Right atrium auricular region (tissue), 2 donors: ENCODE measurements at regions not wholly inside any gene's neighbourhood (a gene's known extent, or its start where the extent isn't known, plus 50 kb on each side); places are given as distances from the start of the nearest gene placed in this dataset.

ENCODE experiments used
- DNase-seq: peaks from one replicate; pipeline ENCODE4 v3.0.0-alpha.2; 2019; ENCODE audit warnings: low spot score
- H3K27ac ChIP-seq, 2 donors: fragments of 200-600 bp; sonication (generic); 1 replicate in 1 of 2; 2 replicates in 1 of 2; pipeline ENCODE4 v1.5.1; 2016 to 2019
- H3K27me3 ChIP-seq, 2 donors: fragments of 200-600 bp; sonication (generic); one replicate each; pipeline versions ENCODE4 v1.5.1 to v1.6.0; 2017 to 2019
- H3K36me3 ChIP-seq: fragments of 200-600 bp; sonication (generic); one replicate; pipeline ENCODE4 v1.5.1; 2016
- H3K4me1 ChIP-seq, 2 donors: fragments of 200-600 bp; sonication (generic); one replicate each; pipeline versions ENCODE4 v1.5.1 to v1.6.0; 2017 to 2019
- H3K4me3 ChIP-seq, 2 donors: fragments of 200-600 bp; sonication (generic); 1 replicate in 1 of 2; 2 replicates in 1 of 2; pipeline ENCODE4 v1.5.1; 2017 to 2019; ENCODE audit warnings: mild to moderate bottlenecking in 1 of 2, moderate library complexity in 1 of 2
- H3K9me3 ChIP-seq, 2 donors: fragments of 200-600 bp; sonication (generic); one replicate each; pipeline ENCODE4 v1.5.1; 2019
- TF ChIP-seq, protein P1 (sequence below), 2 donors: fragments of 200-600 bp; sonication (generic); IDR thresholded peaks; one replicate each; pipeline ENCODE4 v1.5.1; 2019; ENCODE audit warnings: antibody characterized with exemption in 2 of 2

DNA sequence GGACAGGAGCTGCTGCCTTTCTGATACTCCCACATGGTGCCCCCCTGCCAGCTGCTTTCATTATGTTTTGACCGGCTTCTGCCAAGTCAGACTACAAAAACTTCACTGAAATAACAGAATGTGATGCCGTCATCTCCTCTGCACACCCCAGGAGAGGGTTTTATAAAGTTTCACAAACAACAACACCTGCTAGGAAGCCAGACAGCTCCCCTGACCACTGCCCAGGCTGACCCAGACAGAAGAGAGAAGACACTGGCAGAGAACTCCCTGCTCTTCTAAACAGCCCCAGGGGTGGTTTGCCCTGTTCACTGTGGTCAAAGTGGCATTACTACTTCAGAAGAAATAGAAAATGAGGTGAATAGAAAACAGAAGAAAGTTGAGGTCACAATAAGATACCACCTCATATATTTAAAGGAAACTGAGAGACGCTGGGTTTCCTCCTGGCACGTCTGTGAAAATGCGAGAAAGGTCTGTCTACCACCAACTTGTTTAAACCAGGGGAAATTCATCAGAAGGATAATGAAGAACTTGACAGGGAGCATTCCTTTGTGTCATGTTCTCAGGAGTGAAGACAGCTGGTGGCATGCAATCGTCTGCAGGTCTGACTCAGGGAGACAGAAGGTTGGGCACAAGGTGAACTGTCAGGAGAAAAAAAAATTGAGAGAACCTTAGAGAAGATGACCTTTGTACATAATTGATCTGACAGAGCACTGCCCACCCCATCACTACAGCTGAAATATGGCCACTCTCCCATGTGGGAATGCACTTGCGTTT is 119.0 kb upstream of the NFIA start:
- TF ChIP-seq, protein P1, sequence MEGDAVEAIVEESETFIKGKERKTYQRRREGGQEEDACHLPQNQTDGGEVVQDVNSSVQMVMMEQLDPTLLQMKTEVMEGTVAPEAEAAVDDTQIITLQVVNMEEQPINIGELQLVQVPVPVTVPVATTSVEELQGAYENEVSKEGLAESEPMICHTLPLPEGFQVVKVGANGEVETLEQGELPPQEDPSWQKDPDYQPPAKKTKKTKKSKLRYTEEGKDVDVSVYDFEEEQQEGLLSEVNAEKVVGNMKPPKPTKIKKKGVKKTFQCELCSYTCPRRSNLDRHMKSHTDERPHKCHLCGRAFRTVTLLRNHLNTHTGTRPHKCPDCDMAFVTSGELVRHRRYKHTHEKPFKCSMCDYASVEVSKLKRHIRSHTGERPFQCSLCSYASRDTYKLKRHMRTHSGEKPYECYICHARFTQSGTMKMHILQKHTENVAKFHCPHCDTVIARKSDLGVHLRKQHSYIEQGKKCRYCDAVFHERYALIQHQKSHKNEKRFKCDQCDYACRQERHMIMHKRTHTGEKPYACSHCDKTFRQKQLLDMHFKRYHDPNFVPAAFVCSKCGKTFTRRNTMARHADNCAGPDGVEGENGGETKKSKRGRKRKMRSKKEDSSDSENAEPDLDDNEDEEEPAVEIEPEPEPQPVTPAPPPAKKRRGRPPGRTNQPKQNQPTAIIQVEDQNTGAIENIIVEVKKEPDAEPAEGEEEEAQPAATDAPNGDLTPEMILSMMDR (IDR thresholded peaks at IDR 0.05): no peak
- Histone ChIP-seq H3K4me3 (no peak overlapping the region), H3K27ac (no peak overlapping the region), H3K4me1 (no peaks in the 10 kb centered on the region), H3K36me3 (no peaks in the 10 kb centered on the region), H3K27me3 (no peaks in the 10 kb centered on the region), H3K9me3 (peaks cover 8 to 16% of the 10 kb centered on the region in 2 donors)
- DNase-seq: no peak

- Histone ChIP-seq H3K36me3 (no peaks in the 10 kb centered on the region), H3K4me1 (no peaks in the 10 kb centered on the region), H3K9me3 (peaks cover 8 to 11% of the 10 kb centered on the region in 2 donors), H3K4me3 (no peak overlapping the region), H3K27me3 (no peaks in the 10 kb centered on the region), H3K27ac (no peak overlapping the region)
- TF ChIP-seq, protein P1 (IDR thresholded peaks at IDR 0.05): no peak
- no peak for DNase-seq
Observed at GRCh38 chr1:60960891-60961461, 121.4 kb upstream of the NFIA start.

- Histone ChIP-seq H3K36me3 (no peaks in the 10 kb centered on the region), H3K4me3 (no peak overlapping the region), H3K4me1 (no peaks in the 10 kb centered on the region), H3K27me3 (no peaks in the 10 kb centered on the region), H3K9me3 (no peaks in the 10 kb centered on the region), H3K27ac (no peak overlapping the region)
- no peak for DNase-seq
- TF ChIP-seq, protein P1 (IDR thresholded peaks at IDR 0.05): no peak
Observed at GRCh38 chr1:60959701-60960100, 122.7 kb upstream of the NFIA start.

- no peaks in the 10 kb centered on the region for H3K9me3 ChIP-seq
- H3K36me3 ChIP-seq: no peaks in the 10 kb centered on the region
- H3K4me1 ChIP-seq: no peaks in the 10 kb centered on the region
- no peak for DNase-seq
- no peak overlapping the region for H3K4me3 ChIP-seq
- TF ChIP-seq, protein P1 (IDR thresholded peaks at IDR 0.05): no peak
- H3K27me3 ChIP-seq: no peaks in the 10 kb centered on the region
- H3K27ac ChIP-seq: no peak overlapping the region
Observed at GRCh38 chr1:60958001-60958400, 124.4 kb upstream of the NFIA start.

DNA sequence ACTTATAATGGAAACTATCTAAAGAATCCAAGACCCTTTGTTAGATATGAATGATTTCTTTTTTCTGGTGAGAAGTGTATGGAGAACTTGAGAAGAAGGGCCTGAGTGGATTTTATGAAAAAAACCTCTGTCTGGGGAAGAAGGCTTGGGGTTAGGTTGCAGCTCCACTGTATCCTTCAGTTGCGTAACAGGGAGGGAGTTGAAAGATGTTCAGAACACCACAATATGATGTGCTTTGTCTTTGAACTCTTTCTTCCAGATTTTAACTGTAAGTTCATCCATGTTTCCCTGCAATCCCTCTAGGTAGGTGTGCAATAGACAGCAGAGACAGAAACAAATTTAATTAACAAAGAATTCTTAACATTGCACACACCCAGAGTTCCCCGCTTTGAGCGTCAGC is 125.8 kb upstream of the NFIA start:
- Histone ChIP-seq H3K4me3 (no peak overlapping the region), H3K4me1 (no peaks in the 10 kb centered on the region), H3K27ac (no peak overlapping the region), H3K27me3 (no peaks in the 10 kb centered on the region), H3K36me3 (no peaks in the 10 kb centered on the region), H3K9me3 (no peaks in the 10 kb centered on the region)
- TF ChIP-seq, protein P1 (IDR thresholded peaks at IDR 0.05): no peak
- DNase-seq: no peak
